Liver (tissue), 8 donors: ENCODE measurements at regions not wholly inside any gene's neighbourhood (a gene's known extent, or its start where the extent isn't known, plus 50 kb on each side); places are given as distances from the start of the nearest gene placed in this dataset.

Source experiments
- DNase-seq: peaks from one replicate; pipeline ENCODE4 v3.0.0-alpha.2; 2017; ENCODE audit warnings: low spot score
- H3K27ac ChIP-seq, 2 donors: one replicate each; pipeline ENCODE4 v1.7.0; 2013; ENCODE audit warnings: inconsistent platforms in 2 of 2, low read length in 2 of 2, control low read depth in 1 of 2, low read depth in 1 of 2, mild to moderate bottlenecking in 1 of 2
- H3K27me3 ChIP-seq, 4 donors: one replicate each; pipeline versions ENCODE4 v1.6.1 to v1.7.0; 2013; ENCODE audit warnings: low read length in 3 of 4, inconsistent platforms in 1 of 4, mild to moderate bottlenecking in 1 of 4, moderate library complexity in 1 of 4; ENCODE audit not compliant: control insufficient read depth in 4 of 4, insufficient read depth in 4 of 4
- H3K36me3 ChIP-seq, 4 donors: one replicate each; pipeline versions ENCODE4 v1.6.1 to v1.7.0; 2013; ENCODE audit warnings: low read length in 3 of 4, mild to moderate bottlenecking in 3 of 4, low read depth in 1 of 4, moderate library complexity in 1 of 4; ENCODE audit not compliant: control insufficient read depth in 4 of 4, insufficient read depth in 3 of 4
- H3K4me1 ChIP-seq, 4 donors: one replicate each; pipeline versions ENCODE4 v1.6.1 to v1.7.0; 2013; ENCODE audit warnings: low read length in 3 of 4, mild to moderate bottlenecking in 3 of 4, moderate library complexity in 1 of 4; ENCODE audit not compliant: control insufficient read depth in 4 of 4, insufficient read depth in 4 of 4
- H3K4me3 ChIP-seq, 3 donors: one replicate each; pipeline versions ENCODE4 v1.6.1 to v1.7.0; 2013; ENCODE audit warnings: low read length in 3 of 3, control low read depth in 1 of 3, low read depth in 1 of 3, mild to moderate bottlenecking in 1 of 3
- H3K9ac ChIP-seq, 2 donors: one replicate each; pipeline ENCODE4 v1.7.0; 2013; ENCODE audit warnings: low read length in 2 of 2, mild to moderate bottlenecking in 2 of 2, moderate library complexity in 2 of 2, control low read depth in 1 of 2, low read depth in 1 of 2
- H3K9me3 ChIP-seq, 4 donors: one replicate each; pipeline versions ENCODE4 v1.6.1 to v1.7.0; 2013; ENCODE audit warnings: low read length in 3 of 4; ENCODE audit not compliant: control insufficient read depth in 4 of 4
- ATF3 ChIP-seq: IDR thresholded peaks from 2 replicates; pipeline ENCODE4 v1.6.1; 2016; ENCODE audit warnings: antibody characterized with exemption
- CTCF ChIP-seq: fragments of 150-350 bp; IDR thresholded peaks from 2 replicates; pipeline ENCODE4 v1.5.1; 2017; ENCODE audit warnings: improper control_type of control experiment, low read depth, low read length; ENCODE audit not compliant: missing input control
- EGR1 ChIP-seq, 2 donors: IDR thresholded peaks; 2 replicates each; pipeline ENCODE4 v1.6.1; 2016 to 2018; ENCODE audit warnings: antibody characterized with exemption in 2 of 2, low read depth in 2 of 2
- FOXA1 ChIP-seq: IDR thresholded peaks from 2 replicates; pipeline ENCODE4 v1.6.1; 2016; ENCODE audit warnings: antibody characterized with exemption
- FOXA2 ChIP-seq: IDR thresholded peaks from 2 replicates; pipeline ENCODE4 v1.6.1; 2016; ENCODE audit warnings: antibody characterized with exemption
- GABPA ChIP-seq, 2 donors: IDR thresholded peaks in 1 of 2; conservative IDR thresholded peaks in 1 of 2; 2 replicates each; pipeline ENCODE4 v1.6.1; 2016; ENCODE audit warnings: antibody characterized with exemption in 2 of 2, mild to moderate bottlenecking in 1 of 2, moderate library complexity in 1 of 2
- HNF4G ChIP-seq: IDR thresholded peaks from 2 replicates; pipeline ENCODE4 v1.6.1; 2016; ENCODE audit warnings: antibody characterized with exemption
- JUND ChIP-seq, 2 donors: IDR thresholded peaks; 2 replicates each; pipeline ENCODE4 v1.6.1; 2016; ENCODE audit warnings: antibody characterized with exemption in 2 of 2
- MAX ChIP-seq: IDR thresholded peaks from 2 replicates; pipeline ENCODE4 v1.6.1; 2016; ENCODE audit warnings: antibody characterized with exemption
- NR2F2 ChIP-seq: IDR thresholded peaks from 2 replicates; pipeline ENCODE4 v1.6.1; 2016; ENCODE audit warnings: antibody characterized with exemption
- RAD21 ChIP-seq, 2 donors: IDR thresholded peaks; 2 replicates each; pipeline ENCODE4 v1.6.1; 2016; ENCODE audit warnings: antibody characterized with exemption in 2 of 2, mild to moderate bottlenecking in 2 of 2
- REST ChIP-seq: IDR thresholded peaks from 2 replicates; pipeline ENCODE4 v1.6.1; 2016; ENCODE audit warnings: antibody characterized with exemption, mild to moderate bottlenecking
- RXRA ChIP-seq, 2 donors: IDR thresholded peaks; 2 replicates each; pipeline ENCODE4 v1.6.1; 2017 to 2018; ENCODE audit warnings: antibody characterized with exemption in 2 of 2, mild to moderate bottlenecking in 1 of 2
- SP1 ChIP-seq: IDR thresholded peaks from 2 replicates; pipeline ENCODE4 v1.6.1; 2018; ENCODE audit warnings: antibody characterized with exemption, mild to moderate bottlenecking
- TAF1 ChIP-seq: conservative IDR thresholded peaks from 2 replicates; pipeline ENCODE4 v1.6.1; 2016; ENCODE audit warnings: antibody characterized with exemption, mild to moderate bottlenecking
- YY1 ChIP-seq: IDR thresholded peaks from 2 replicates; pipeline ENCODE4 v1.6.1; 2016; ENCODE audit warnings: antibody characterized with exemption, mild to moderate bottlenecking
- ZBTB33 ChIP-seq: IDR thresholded peaks from 2 replicates; pipeline ENCODE4 v1.6.1; 2016; ENCODE audit warnings: antibody characterized with exemption
- WGBS: extraction: QIAGEN DNeasy Blood & Tissue Kit; methylation state at CpG from one replicate; pipeline ENCODE4 v1.1.7; 2013; 5-methylcytosine and 5-hydroxymethylcytosine counted together
- donor health status: healthy.
- donor health status: healthy.
- donor health status: healthy.
- donor health status: healthy.
- donor health status: healthy.

- H3K4me3 ChIP-seq, result no peak overlapping the region
- H3K27me3 ChIP-seq, result no peaks in the 10 kb centered on the region
- H3K27ac ChIP-seq, result no peak overlapping the region
- no peaks in the 10 kb centered on the region for H3K9me3 ChIP-seq
- WGBS, result 88% methylated on average over 2 of the region's 2 CpGs
- no peaks in the 10 kb centered on the region for H3K36me3 ChIP-seq
- DNase-seq, result no peak
- TF ChIP-seq CTCF, result no peak
- TF ChIP-seq SP1, result no peak
- TF ChIP-seq FOXA1, result no peak
- no peak for TF ChIP-seq TAF1
- no peak for TF ChIP-seq HNF4G
- no peak for TF ChIP-seq REST
- no peak for TF ChIP-seq YY1
- no peak for TF ChIP-seq ATF3
- TF ChIP-seq RXRA (IDR thresholded peaks at IDR 0.05), result no peak
- no peak for TF ChIP-seq ZBTB33
- no peak for TF ChIP-seq MAX
- no peak for TF ChIP-seq NR2F2
- TF ChIP-seq EGR1 (IDR thresholded peaks at IDR 0.05; ENCODE audit: low read depth in 2 of 2), result no peak
- no peak for TF ChIP-seq JUND (IDR thresholded peaks at IDR 0.05)
- no peak for TF ChIP-seq RAD21 (IDR thresholded peaks at IDR 0.05)
- TF ChIP-seq GABPA (IDR thresholded peaks at IDR 0.05 in 1 of 2, conservative IDR thresholded peaks at IDR 0.05 in 1 of 2), result no peak
- H3K9ac ChIP-seq, result no peak overlapping the region
- peaks cover 1 to 4% (median 4%) of the 10 kb centered on the region in 4 donors for H3K4me1 ChIP-seq
These were observed 267.6 kb downstream of the RND3 start for GRCh38 chr2:150219861-150220260.

- 82% methylated on average over 1 of the region's 1 CpG for WGBS
- H3K27ac ChIP-seq, result no peak overlapping the region
These were observed 272.4 kb downstream of the RND3 start for GRCh38 chr2:150215041-150215440.

More at GRCh38 chr2:150215041-150215440, 272.4 kb downstream of the RND3 start:
- TF ChIP-seq NR2F2 (no peak), SP1 (no peak), RXRA (IDR thresholded peaks at IDR 0.05) (no peak), TAF1 (no peak), FOXA2 (no peak), ZBTB33 (no peak), YY1 (no peak), JUND (IDR thresholded peaks at IDR 0.05) (no peak)
- no peak overlapping the region for H3K4me3 ChIP-seq
- peak overlapping the region in 1 of 2 donors; percentile 12 for H3K9ac ChIP-seq
- no peaks in the 10 kb centered on the region for H3K36me3 ChIP-seq
- no peak for DNase-seq
- no peaks in the 10 kb centered on the region for H3K9me3 ChIP-seq
- no peaks in the 10 kb centered on the region for H3K27me3 ChIP-seq
- H3K4me1 ChIP-seq, result peaks cover 1 to 14% (median 11%) of the 10 kb centered on the region in 4 donors
